Transverse colon (tissue), 4 donors: ENCODE measurements at regions not wholly inside any gene's neighbourhood (a gene's known extent, or its start where the extent isn't known, plus 50 kb on each side); places are given as distances from the start of the nearest gene placed in this dataset.

Source experiments
- DNase-seq: peaks from one replicate; pipeline ENCODE4 v3.0.0-alpha.2; 2019
- H3K27ac ChIP-seq, 4 donors: fragments of 200-600 bp; sonication (generic); 2 replicates each; pipeline ENCODE4 v1.5.1; 2016 to 2018; ENCODE audit warnings: inconsistent platforms in 4 of 4
- H3K27me3 ChIP-seq: fragments of 200-600 bp; sonication (generic); 2 replicates; pipeline ENCODE4 v1.5.1; 2017; ENCODE audit warnings: inconsistent platforms
- H3K36me3 ChIP-seq, 4 donors: fragments of 200-600 bp; sonication (generic); 2 replicates each; pipeline ENCODE4 v1.5.1; 2017 to 2019; ENCODE audit warnings: inconsistent platforms in 4 of 4
- H3K4me1 ChIP-seq, 4 donors: fragments of 200-600 bp; sonication (generic); 2 replicates each; pipeline ENCODE4 v1.5.1; 2017 to 2020; ENCODE audit warnings: inconsistent platforms in 4 of 4
- H3K4me3 ChIP-seq, 4 donors: fragments of 200-600 bp; sonication (generic); 1 replicate in 1 of 4; 2 replicates in 3 of 4; pipeline versions ENCODE4 v1.5.1 to v1.6.1; 2017 to 2019; ENCODE audit warnings: inconsistent platforms in 4 of 4
- H3K9me3 ChIP-seq, 2 donors: fragments of 200-600 bp; sonication (generic); 2 replicates each; pipeline ENCODE4 v1.5.1; 2017 to 2019; ENCODE audit warnings: inconsistent platforms in 2 of 2
- CTCF ChIP-seq, 5 experiments: fragments of 200-600 bp in 3 of 5; fragments of 450-650 bp in 2 of 5; sonication (generic) in 3 of 5; IDR thresholded peaks; 1 replicate in 2 of 5; 2 replicates in 3 of 5; pipeline ENCODE4 v1.5.1; 2016 to 2017; ENCODE audit warnings: antibody characterized with exemption in 5 of 5, inconsistent platforms in 3 of 5, mild to moderate bottlenecking in 2 of 5, moderate library complexity in 1 of 5
- EP300 ChIP-seq: sonication (generic); formaldehyde crosslinking; IDR thresholded peaks from one replicate; pipeline ENCODE4 v1.6.1; 2017; ENCODE audit warnings: antibody characterized with exemption, low read depth
- POLR2A ChIP-seq: fragments of 450-650 bp; IDR thresholded peaks from one replicate; pipeline ENCODE4 v1.6.1; 2016; ENCODE audit warnings: antibody characterized with exemption, mild to moderate bottlenecking, moderate library complexity
- POLR2AphosphoS5 ChIP-seq, 3 donors: sonication (generic); formaldehyde crosslinking; IDR thresholded peaks; one replicate each; pipeline ENCODE4 v1.6.1; 2016; ENCODE audit warnings: antibody characterized with exemption in 3 of 3
- whole genome bisulfite sequencing, 2 donors: methylation state at CpG; one replicate each; pipeline ENCODE4 v1.1.5; 2018; ENCODE audit warnings: low coverage in 1 of 2; 5-methylcytosine and 5-hydroxymethylcytosine counted together
- in situ Hi-C, 4 donors: fragments of 200-750 bp; cut with MboI; loops; one replicate each; pipeline versions ENCODE4 v1.15.0 to v1.15.1; 2017; ENCODE audit warnings: low sequenced_read_pairs in 3 of 4, low pct_ligation_motif_present in 1 of 4, low pct_unique_long_range_greater_than_20kb in 1 of 4
- intact Hi-C: fragments of 100-400 bp; cut with DNase I; formaldehyde crosslinking; loops from one replicate; pipeline ENCODE4 v1.15.1; 2023; ENCODE audit warnings: low total_unique reads

GRCh38 chr18:69186162-69186561 is 214.5 kb upstream of the DOK6 start:
- in situ Hi-C loops (loop anchor here in 1 of 4 donors (25.0 kb wide), 1 partner anchor 101 kb away; no protein-coding TSS in a partner anchor), intact Hi-C loops (no loop called here)
- TF ChIP-seq POLR2A = no peak
- TF ChIP-seq EP300 = no peak
- no peak for TF ChIP-seq POLR2AphosphoS5 (IDR thresholded peaks at IDR 0.05)
- no peak for TF ChIP-seq CTCF (IDR thresholded peaks at IDR 0.05)
- no peaks in the 10 kb centered on the region for H3K4me1 ChIP-seq
- H3K36me3 ChIP-seq = no peaks in the 10 kb centered on the region
- H3K27me3 ChIP-seq = no peaks in the 10 kb centered on the region
- H3K9me3 ChIP-seq = no peaks in the 10 kb centered on the region
- no peak overlapping the region for H3K4me3 ChIP-seq
- H3K27ac ChIP-seq = no peak overlapping the region
- no peak for DNase-seq

GRCh38 chr18:69196336-69196735 is 204.4 kb upstream of the DOK6 start:
- no peak for DNase-seq
- no peaks in the 10 kb centered on the region for H3K9me3 ChIP-seq
- H3K27ac ChIP-seq = no peak overlapping the region
- intact Hi-C loops (no loop called here), in situ Hi-C loops (loop anchor here in 1 of 4 donors (25.0 kb wide), 1 partner anchor 91 kb away; no protein-coding TSS in a partner anchor)
- no peak for TF ChIP-seq EP300
- TF ChIP-seq CTCF (IDR thresholded peaks at IDR 0.05) = no peak
- TF ChIP-seq POLR2AphosphoS5 (IDR thresholded peaks at IDR 0.05) = no peak
- no peak for TF ChIP-seq POLR2A
- H3K27me3 ChIP-seq = no peaks in the 10 kb centered on the region
- WGBS, 2 donors = 60 to 88% methylated on average over 1 to 3 of the region's 3 CpGs
- H3K36me3 ChIP-seq = no peaks in the 10 kb centered on the region
- H3K4me3 ChIP-seq = no peak overlapping the region
- H3K4me1 ChIP-seq = no peaks in the 10 kb centered on the region

- in situ Hi-C loops (no loop called here), intact Hi-C loops (no loop called here)
- TF ChIP-seq CTCF (IDR thresholded peaks at IDR 0.05) (no peak), EP300 (no peak), POLR2AphosphoS5 (IDR thresholded peaks at IDR 0.05) (no peak), POLR2A (no peak)
- no peaks in the 10 kb centered on the region for H3K4me1 ChIP-seq
- no peak for DNase-seq
- no peak overlapping the region for H3K27ac ChIP-seq
- no peaks in the 10 kb centered on the region for H3K36me3 ChIP-seq
- H3K27me3 ChIP-seq = no peaks in the 10 kb centered on the region
- H3K4me3 ChIP-seq = no peak overlapping the region
- 20 to 45% methylated on average over 1 of the region's 1 CpG for WGBS, 2 donors
- no peaks in the 10 kb centered on the region for H3K9me3 ChIP-seq
These were observed 194.8 kb upstream of the DOK6 start for GRCh38 chr18:69205925-69206324.

GRCh38 chr18:69208545-69208944 is 192.1 kb upstream of the DOK6 start:
- TF ChIP-seq EP300 (no peak), POLR2AphosphoS5 (IDR thresholded peaks at IDR 0.05) (no peak), CTCF (IDR thresholded peaks at IDR 0.05) (no peak), POLR2A (no peak)
- in situ Hi-C loops (no loop called here), intact Hi-C loops (no loop called here)
- H3K27me3 ChIP-seq = no peaks in the 10 kb centered on the region
- no peaks in the 10 kb centered on the region for H3K36me3 ChIP-seq
- no peaks in the 10 kb centered on the region for H3K9me3 ChIP-seq
- H3K27ac ChIP-seq = no peak overlapping the region
- H3K4me3 ChIP-seq = no peak overlapping the region
- DNase-seq = no peak
- H3K4me1 ChIP-seq = no peaks in the 10 kb centered on the region
- 70 to 76% methylated on average over 2 of the region's 2 CpGs for WGBS, 2 donors
